GM12878 (cell line): ENCODE measurements at regions not wholly inside any gene's neighbourhood (a gene's known extent, or its start where the extent isn't known, plus 50 kb on each side); places are given as distances from the start of the nearest gene placed in this dataset.

Source experiments
- ATAC-seq: fragments of 200-7000 bp; cut with Tn5 transposase; 3 replicates; pipeline ENCODE4 v1.9.1; 2020; ENCODE audit warnings: mild to moderate bottlenecking, moderate library complexity
- BruUV-seq: library from RNA; stranded (reverse); fragments of 400-500 nt; replicated peaks from 2 replicates; lab custom pipeline; 2021; lab: Mats Ljungman, UMichigan
- CTCF ChIA-PET: fragments of 300-600 bp; sonication (Branson Sonifier 250); formaldehyde crosslinking; extraction: SDS; loops from one replicate; lab custom pipeline; 2021; ENCODE audit warnings: inconsistent platforms; lab: Yijun Ruan, JAX
- POLR2A ChIA-PET: fragments of 350-600 bp; formaldehyde crosslinking; extraction: SDS; loops from one replicate; lab custom pipeline; 2021; ENCODE audit warnings: inconsistent platforms; lab: Charles Lee
- RAD21 ChIA-PET: fragments of 300-600 bp; sonication (Branson Sonifier 250); formaldehyde crosslinking; loops from one replicate; lab custom pipeline; 2023; ENCODE audit warnings: antibody characterized with exemption; ENCODE audit not compliant: unreplicated experiment; lab: Charles Lee
- SMC1A ChIA-PET: fragments of 300-600 bp; sonication (Branson Sonifier 250); formaldehyde crosslinking; loops from one replicate; lab custom pipeline; 2023; ENCODE audit not compliant: unreplicated experiment, uncharacterized antibody; lab: Charles Lee
- DNase-seq: peaks from one replicate; pipeline ENCODE4 v3.0.0-alpha.2; 2011; ENCODE audit warnings: low read depth, low spot score
- FAIRE-seq: peaks from 3 replicates; lab custom pipeline; 2011; peaks lifted over from hg19 to GRCh38; lab: Jason Lieb, UNC
- H2AFZ ChIP-seq: 2 replicates; pipeline ENCODE4 v1.6.0; 2011; ENCODE audit warnings: low read depth, low read length, control low read depth; ENCODE audit not compliant: control insufficient read depth
- H3K27ac ChIP-seq: 2 replicates; pipeline ENCODE4 v1.5.1; 2011; ENCODE audit warnings: control low read depth; ENCODE audit not compliant: control insufficient read depth, insufficient read depth
- H3K27me3 ChIP-seq, 2 experiments: replicated peaks in 1 of 2; 2 replicates each; pipeline versions ENCODE4 v1.6.0 to v1.6.1; 2011; ENCODE audit warnings: low read length in 1 of 2; ENCODE audit not compliant: control insufficient read depth in 2 of 2, insufficient read depth in 2 of 2
- H3K36me3 ChIP-seq, 2 experiments: 2 replicates each; pipeline ENCODE4 v1.5.1; 2011; ENCODE audit warnings: low read length in 1 of 2; ENCODE audit not compliant: control insufficient read depth in 2 of 2, insufficient read depth in 2 of 2
- H3K4me1 ChIP-seq: 2 replicates; pipeline ENCODE4 v1.6.1; 2011; ENCODE audit warnings: mild to moderate bottlenecking, low read length, moderate library complexity, mixed read lengths; ENCODE audit not compliant: control insufficient read depth, insufficient read depth
- H3K4me2 ChIP-seq: 2 replicates; pipeline ENCODE4 v1.6.0; 2011; ENCODE audit warnings: control low read depth; ENCODE audit not compliant: control insufficient read depth, insufficient read depth
- H3K4me3 ChIP-seq: fragments of 200-600 bp; sonication (generic); 2 replicates; pipeline ENCODE4 v1.5.1; 2016
- H3K79me2 ChIP-seq: 2 replicates; pipeline ENCODE4 v1.6.0; 2011; ENCODE audit warnings: low read length; ENCODE audit not compliant: control insufficient read depth, insufficient read depth
- H3K9ac ChIP-seq: 2 replicates; pipeline ENCODE4 v1.8.0; 2011; ENCODE audit warnings: low read length, control low read depth, mixed read lengths; ENCODE audit not compliant: control insufficient read depth, insufficient read depth
- H3K9me3 ChIP-seq: replicated peaks from 3 replicates; pipeline ENCODE4 v1.5.1; 2011; ENCODE audit warnings: mild to moderate bottlenecking, low read length; ENCODE audit not compliant: control insufficient read depth, insufficient read depth
- H4K20me1 ChIP-seq: 2 replicates; pipeline ENCODE4 v1.6.0; 2011; ENCODE audit not compliant: control insufficient read depth, insufficient read depth
- ASH2L ChIP-seq: fragments of 300-600, 200-600 bp; sonication (generic); IDR thresholded peaks from 2 replicates; pipeline ENCODE4 v1.6.1; 2017; ENCODE audit warnings: low read depth, mild to moderate bottlenecking, borderline replicate concordance
- BCL11A ChIP-seq: IDR thresholded peaks from 2 replicates; pipeline ENCODE4 v1.6.1; 2011; ENCODE audit warnings: low read depth, low read length
- DPF2 ChIP-seq: fragments of 450-650 bp; IDR thresholded peaks from 2 replicates; pipeline ENCODE4 v1.6.1; 2017; ENCODE audit warnings: mild to moderate bottlenecking
- EED ChIP-seq: sonication (generic); IDR thresholded peaks from 2 replicates; pipeline ENCODE4 v1.6.1; 2016; ENCODE audit warnings: antibody characterized with exemption, low read depth
- ETV6 ChIP-seq, 2 experiments: fragments of 450-650 bp in 1 of 2; IDR thresholded peaks in 1 of 2; conservative IDR thresholded peaks in 1 of 2; 2 replicates each; pipeline ENCODE4 v1.6.1; 2014; ENCODE audit warnings: antibody characterized with exemption in 1 of 2, borderline replicate concordance in 1 of 2, low read depth in 1 of 2, mild to moderate bottlenecking in 1 of 2, moderate library complexity in 1 of 2
- FOXK2 ChIP-seq: fragments of 450-650 bp; IDR thresholded peaks from 2 replicates; pipeline ENCODE4 v1.6.1; 2017; ENCODE audit warnings: mild to moderate bottlenecking, moderate library complexity
- GABPA ChIP-seq: IDR thresholded peaks from 2 replicates; pipeline ENCODE4 v1.6.1; 2014; ENCODE audit warnings: antibody characterized with exemption, low read depth, mild to moderate bottlenecking, inconsistent platforms
- LARP7 ChIP-seq: fragments of 450-650 bp; IDR thresholded peaks from 2 replicates; pipeline ENCODE4 v1.6.1; 2017; ENCODE audit warnings: mild to moderate bottlenecking
- PBX3 ChIP-seq: IDR thresholded peaks from 2 replicates; pipeline ENCODE4 v1.6.1; 2011; ENCODE audit warnings: mild to moderate bottlenecking, low read depth, low read length, moderate library complexity; ENCODE audit not compliant: insufficient replicate concordance
- POLR2A ChIP-seq: IDR thresholded peaks from 2 replicates; pipeline ENCODE4 v1.6.1; 2011; ENCODE audit warnings: low read depth, mild to moderate bottlenecking, low read length
- RB1 ChIP-seq: fragments of 450-650 bp; formaldehyde crosslinking; IDR thresholded peaks from 2 replicates; pipeline ENCODE4 v1.6.1; 2017; ENCODE audit warnings: mild to moderate bottlenecking, borderline replicate concordance
- RELA ChIP-seq: fragments of 450-650 bp; IDR thresholded peaks from 2 replicates; pipeline ENCODE4 v1.8.0; 2014; ENCODE audit warnings: borderline replicate concordance; ENCODE audit not compliant: partially characterized antibody
- SIX5 ChIP-seq: IDR thresholded peaks from 2 replicates; pipeline ENCODE4 v1.6.1; 2011; ENCODE audit warnings: mild to moderate bottlenecking, low read depth, low read length, moderate library complexity; ENCODE audit not compliant: severe bottlenecking
- SMARCA5 ChIP-seq: fragments of 450-650 bp; IDR thresholded peaks from 2 replicates; pipeline ENCODE4 v1.6.1; 2017; ENCODE audit warnings: mild to moderate bottlenecking
- WGBS: methylation state at CpG from one replicate; pipeline ENCODE4 v1.1.6; 2016; ENCODE audit warnings: low lambda C conversion rate; ENCODE audit not compliant: insufficient replicate concordance, insufficient coverage; ENCODE audit errors: missing lambda C conversion rate; 5-methylcytosine and 5-hydroxymethylcytosine counted together
- in situ Hi-C: fragments of 300-500 bp; cut with MboI; formaldehyde crosslinking; loops from 9 replicates; pipeline ENCODE4 v1.14.3; 2018; ENCODE audit warnings: mixed read lengths
- intact Hi-C: fragments of 100-400 bp; cut with micrococcal nuclease; formaldehyde crosslinking; loops from one replicate; pipeline ENCODE4 v1.14.2; 2022; ENCODE audit not compliant: unreplicated experiment
- TF ChIP-seq, protein P1 (sequence below): IDR thresholded peaks from 2 replicates; pipeline ENCODE4 v1.6.1; 2011; ENCODE audit warnings: borderline replicate concordance, low read depth, mild to moderate bottlenecking, moderate library complexity, mixed read lengths, low read length; ENCODE audit not compliant: insufficient read depth; ENCODE audit errors: extremely low read length
- TF ChIP-seq, protein P2 (sequence below): fragments of 450-650 bp; conservative IDR thresholded peaks from 2 replicates; pipeline ENCODE4 v1.6.1; 2017; ENCODE audit warnings: mild to moderate bottlenecking, moderate library complexity

DNA sequence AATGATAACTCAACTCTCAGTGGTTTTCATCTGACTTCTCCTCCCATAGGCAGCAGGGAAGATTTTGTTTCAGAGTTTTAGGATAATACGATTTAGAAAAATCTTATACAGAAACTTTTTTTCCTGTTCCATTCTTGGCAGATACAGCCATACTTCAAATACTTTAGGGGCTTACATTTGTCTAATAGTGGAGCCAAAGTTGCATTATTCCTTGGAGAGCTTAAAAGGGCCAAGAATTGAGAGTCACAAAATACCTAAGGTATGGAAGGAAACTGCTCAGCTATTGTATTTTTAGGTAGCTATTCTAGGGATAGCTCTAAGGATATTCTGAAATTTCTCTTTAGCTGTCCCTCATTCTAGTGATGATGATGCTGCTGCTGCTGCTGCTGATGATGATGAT lies 132.9 kb upstream of the PTCHD1 start:
- in situ Hi-C loops: no loop called here
- no peak overlapping the region for H3K9ac ChIP-seq
- no peaks in the 10 kb centered on the region for H3K36me3 ChIP-seq
- H3K9me3 ChIP-seq: no peaks in the 10 kb centered on the region
- H3K4me2 ChIP-seq: no peak overlapping the region
- no peak overlapping the region for H3K4me3 ChIP-seq
- H3K27ac ChIP-seq: no peak overlapping the region
- CTCF ChIA-PET: no interaction called here
- BruUV-seq: no TSS peak
- TF ChIP-seq FOXK2 (no peak), ASH2L (no peak), RB1 (no peak), SIX5 (no peak), SMARCA5 (no peak), BCL11A (no peak), LARP7 (no peak), ETV6 (conservative IDR thresholded peaks at IDR 0.05 in 1 of 2, IDR thresholded peaks at IDR 0.05 in 1 of 2; ENCODE audit: borderline replicate concordance in 1 of 2, low read depth in 1 of 2) (no peak), PBX3 (no peak), POLR2A (no peak), RELA (no peak), GABPA (no peak), EED (no peak), DPF2 (no peak)
- TF ChIP-seq, protein P1, sequence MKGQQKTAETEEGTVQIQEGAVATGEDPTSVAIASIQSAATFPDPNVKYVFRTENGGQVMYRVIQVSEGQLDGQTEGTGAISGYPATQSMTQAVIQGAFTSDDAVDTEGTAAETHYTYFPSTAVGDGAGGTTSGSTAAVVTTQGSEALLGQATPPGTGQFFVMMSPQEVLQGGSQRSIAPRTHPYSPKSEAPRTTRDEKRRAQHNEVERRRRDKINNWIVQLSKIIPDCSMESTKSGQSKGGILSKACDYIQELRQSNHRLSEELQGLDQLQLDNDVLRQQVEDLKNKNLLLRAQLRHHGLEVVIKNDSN: no peak
- TF ChIP-seq, protein P2, sequence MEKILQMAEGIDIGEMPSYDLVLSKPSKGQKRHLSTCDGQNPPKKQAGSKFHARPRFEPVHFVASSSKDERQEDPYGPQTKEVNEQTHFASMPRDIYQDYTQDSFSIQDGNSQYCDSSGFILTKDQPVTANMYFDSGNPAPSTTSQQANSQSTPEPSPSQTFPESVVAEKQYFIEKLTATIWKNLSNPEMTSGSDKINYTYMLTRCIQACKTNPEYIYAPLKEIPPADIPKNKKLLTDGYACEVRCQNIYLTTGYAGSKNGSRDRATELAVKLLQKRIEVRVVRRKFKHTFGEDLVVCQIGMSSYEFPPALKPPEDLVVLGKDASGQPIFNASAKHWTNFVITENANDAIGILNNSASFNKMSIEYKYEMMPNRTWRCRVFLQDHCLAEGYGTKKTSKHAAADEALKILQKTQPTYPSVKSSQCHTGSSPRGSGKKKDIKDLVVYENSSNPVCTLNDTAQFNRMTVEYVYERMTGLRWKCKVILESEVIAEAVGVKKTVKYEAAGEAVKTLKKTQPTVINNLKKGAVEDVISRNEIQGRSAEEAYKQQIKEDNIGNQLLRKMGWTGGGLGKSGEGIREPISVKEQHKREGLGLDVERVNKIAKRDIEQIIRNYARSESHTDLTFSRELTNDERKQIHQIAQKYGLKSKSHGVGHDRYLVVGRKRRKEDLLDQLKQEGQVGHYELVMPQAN: no peak
- no peak for FAIRE-seq
- no peaks in the 10 kb centered on the region for H4K20me1 ChIP-seq
- DNase-seq: no peak
- POLR2A ChIA-PET: no interaction called here
- ATAC-seq: no peak
- 35% methylated on average over 1 of the region's 1 CpG for WGBS
- RAD21 ChIA-PET: no interaction called here
- H3K27me3 ChIP-seq: no peaks in the 10 kb centered on the region
- H2AFZ ChIP-seq: no peak overlapping the region
- H3K79me2 ChIP-seq: no peaks in the 10 kb centered on the region
- SMC1A ChIA-PET: interaction anchor here (1.2 kb wide), 1 partner anchor 9 kb away, joined by 3 read pairs; no protein-coding TSS in a partner anchor
- no peaks in the 10 kb centered on the region for H3K4me1 ChIP-seq
- intact Hi-C loops: no loop called here
